ENCODE measurements at regions not wholly inside any gene's neighbourhood (a gene's known extent, or its start where the extent isn't known, plus 50 kb on each side); places are given as distances from the start of the nearest gene placed in this dataset.

- Mint-ChIP-seq H3K9me3 (peaks cover 34% of the 10 kb centered on the region), H3K27ac (no peak overlapping the region), H3K4me1 (no peaks in the 10 kb centered on the region), H3K27me3 (ENCODE audit: low read depth) (no peaks in the 10 kb centered on the region), H3K4me3 (no peak overlapping the region), H3K36me3 (peaks cover 9% of the 10 kb centered on the region)
- TF ChIP-seq ERG (CRISPR knock-in tag; IDR thresholded peaks at IDR 0.05) (no peak), SMAD3 (CRISPR knock-in tag; IDR thresholded peaks at IDR 0.05; ENCODE audit: borderline replicate concordance) (no peak), NR3C1 (CRISPR knock-in tag; conservative IDR thresholded peaks at IDR 0.05; ENCODE audit: low read depth) (no peak), GTF2I (CRISPR knock-in tag; conservative IDR thresholded peaks at IDR 0.05) (no peak), TEAD1 (CRISPR knock-in tag; IDR thresholded peaks at IDR 0.05) (no peak), ATF6 (CRISPR knock-in tag; IDR thresholded peaks at IDR 0.05) (no peak), PRDM15 (CRISPR knock-in tag; IDR thresholded peaks at IDR 0.05) (no peak), ZNF317 (CRISPR knock-in tag; IDR thresholded peaks at IDR 0.05; ENCODE audit: borderline replicate concordance, low read depth) (no peak), ZNF425 (CRISPR knock-in tag; conservative IDR thresholded peaks at IDR 0.05) (no peak), AFF4 (CRISPR knock-in tag; IDR thresholded peaks at IDR 0.05; ENCODE audit: borderline replicate concordance) (no peak), TCF7 (CRISPR knock-in tag; IDR thresholded peaks at IDR 0.05; ENCODE audit: low read depth) (no peak), ELF4 (CRISPR knock-in tag; IDR thresholded peaks at IDR 0.05; ENCODE audit: low read depth) (no peak)
- CTCF ChIA-PET: no interaction called here
- POLR2A ChIA-PET: interaction anchor here (0.6 kb wide), 1 partner anchor 1568 kb away, joined by 4 read pairs; no protein-coding TSS in a partner anchor
- ATAC-seq: no peak
- DNase-seq (ENCODE audit: low spot score): no peak
These were observed 1398.0 kb upstream of the FLRT2 start for GRCh38 chr14:84131924-84132323.

Data from WTC11 (cell line).